ENCODE measurements at regions not wholly inside any gene's neighbourhood (a gene's known extent, or its start where the extent isn't known, plus 50 kb on each side); places are given as distances from the start of the nearest gene placed in this dataset.

DNA sequence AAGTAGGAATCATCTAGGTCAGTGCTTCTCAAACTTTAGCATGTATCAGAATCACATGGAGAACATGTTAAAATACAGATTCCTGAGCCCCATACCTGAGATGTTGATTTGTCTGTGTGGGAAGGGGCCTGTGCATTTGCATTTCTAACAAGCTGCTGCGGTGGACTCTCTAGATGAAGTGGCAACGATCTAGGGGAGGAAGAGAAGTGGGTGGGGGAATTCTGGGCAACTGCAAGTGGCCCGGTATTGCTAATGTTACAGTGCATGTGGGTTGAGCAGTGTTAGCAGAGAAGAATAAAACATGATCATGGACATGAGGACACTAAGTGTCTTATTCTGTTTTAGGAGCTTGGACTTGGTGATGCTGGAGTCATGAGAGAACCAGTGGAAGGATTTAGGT lies 329.0 kb downstream of the OLFM4 start:
- H3K27ac Mint-ChIP-seq, result no peak overlapping the region
- DNase-seq (ENCODE audit: low spot score in 2 of 2) (no peak), ATAC-seq (ENCODE audit: low read depth) (no peak)
- no peaks in the 10 kb centered on the region for H3K4me1 Mint-ChIP-seq
- H3K9me3 Mint-ChIP-seq, result peaks cover 5% of the 10 kb centered on the region
- H3K27me3 Mint-ChIP-seq, result no peaks in the 10 kb centered on the region
- H3K36me3 Mint-ChIP-seq, result no peaks in the 10 kb centered on the region
- H3K4me3 Mint-ChIP-seq, result no peak overlapping the region

DNA sequence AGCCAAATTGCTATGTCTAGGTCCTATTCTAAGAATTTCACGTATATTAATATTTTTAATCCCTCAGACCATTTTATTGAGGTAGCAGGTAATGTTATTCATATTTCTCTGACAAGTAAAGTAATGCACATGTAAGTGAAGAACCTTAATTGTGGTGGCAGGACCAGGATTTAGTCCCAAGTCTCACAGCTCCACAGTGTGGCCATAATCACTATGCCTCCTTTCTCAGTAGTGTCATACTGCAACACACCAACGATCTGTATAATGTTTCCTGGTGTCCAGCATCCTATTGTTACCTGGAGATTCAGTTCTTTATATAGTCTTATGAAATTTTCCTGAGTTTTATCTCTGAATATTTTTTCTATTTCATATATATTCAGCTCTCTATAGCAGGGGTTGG lies 340.3 kb downstream of the OLFM4 start:
- Mint-ChIP-seq H3K36me3 (no peaks in the 10 kb centered on the region), H3K9me3 (peaks cover 4% of the 10 kb centered on the region), H3K4me1 (no peaks in the 10 kb centered on the region), H3K27me3 (no peaks in the 10 kb centered on the region), H3K4me3 (no peak overlapping the region), H3K27ac (no peak overlapping the region)
- DNase-seq (ENCODE audit: low spot score in 2 of 2) (no peak), ATAC-seq (ENCODE audit: low read depth) (no peak)

DNA sequence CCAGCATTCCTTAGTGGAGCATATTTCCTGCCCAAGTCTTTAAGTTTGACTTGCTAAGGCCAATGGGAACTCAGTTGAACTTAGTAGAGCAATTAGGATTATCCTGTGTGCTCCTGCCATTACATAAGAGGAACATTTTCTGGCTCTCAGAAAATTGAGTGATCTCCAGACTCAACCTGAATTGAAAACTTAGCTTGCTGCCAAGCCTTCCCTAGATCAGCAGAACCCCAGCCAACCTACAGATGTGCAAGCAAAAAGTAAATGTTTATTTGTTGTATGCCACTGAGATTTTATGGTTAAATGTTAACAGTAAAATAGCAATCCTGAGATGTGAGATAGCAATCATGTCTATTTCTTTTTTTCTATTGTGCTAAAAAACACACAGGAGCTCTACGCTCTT lies 350.9 kb downstream of the OLFM4 start:
- peaks cover 1% of the 10 kb centered on the region for H3K9me3 Mint-ChIP-seq
- ATAC-seq (ENCODE audit: low read depth), result no peak
- no peaks in the 10 kb centered on the region for H3K4me1 Mint-ChIP-seq
- no peak for DNase-seq (ENCODE audit: low spot score in 2 of 2)
- no peak overlapping the region for H3K27ac Mint-ChIP-seq
- no peak overlapping the region for H3K4me3 Mint-ChIP-seq
- H3K36me3 Mint-ChIP-seq, result no peaks in the 10 kb centered on the region
- H3K27me3 Mint-ChIP-seq, result no peaks in the 10 kb centered on the region

DNA sequence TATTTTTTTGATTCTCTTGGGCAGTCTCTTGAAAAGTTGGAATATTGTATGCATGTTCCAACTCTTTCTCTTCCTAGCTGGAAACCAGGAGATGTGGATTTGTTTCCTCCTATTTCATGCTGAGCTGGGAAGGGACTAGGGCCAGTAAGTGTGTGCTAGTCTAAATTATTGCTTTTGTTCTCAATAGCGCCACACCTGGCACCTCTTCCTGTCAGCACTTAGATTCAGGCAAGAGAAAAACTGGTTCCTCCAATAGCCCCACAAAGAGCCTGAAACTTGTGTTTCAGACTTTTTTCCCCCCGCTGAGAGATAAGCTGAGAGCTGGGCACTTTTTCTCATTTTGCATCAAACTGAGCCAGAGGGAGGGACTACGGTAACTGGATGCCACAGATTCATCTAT lies 353.4 kb downstream of the OLFM4 start:
- ATAC-seq (ENCODE audit: low read depth), result no peak

DNA sequence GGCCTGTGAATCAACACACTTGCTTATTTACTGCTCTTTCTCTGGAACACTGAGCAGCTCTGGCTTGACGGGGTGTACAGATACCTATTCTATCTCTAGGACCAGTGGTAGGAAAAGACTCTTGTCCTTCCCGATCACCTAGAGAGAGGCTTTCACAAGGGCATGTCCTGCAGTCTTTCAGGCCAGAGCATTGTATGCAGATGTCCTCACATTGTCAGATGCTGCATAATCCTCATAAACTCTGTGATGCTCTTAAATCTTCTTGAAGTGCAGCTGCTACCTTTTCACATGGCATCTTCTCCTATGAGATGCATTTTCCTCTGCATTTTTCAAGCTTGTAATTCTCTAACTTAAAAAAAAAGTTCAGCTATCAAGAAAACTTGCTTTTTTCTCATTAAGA lies 369.4 kb downstream of the OLFM4 start:
- H3K4me1 Mint-ChIP-seq, result no peaks in the 10 kb centered on the region
- no peak for ATAC-seq (ENCODE audit: low read depth)
- H3K36me3 Mint-ChIP-seq, result no peaks in the 10 kb centered on the region
- no peaks in the 10 kb centered on the region for H3K27me3 Mint-ChIP-seq
- no peak overlapping the region for H3K27ac Mint-ChIP-seq
- no peak overlapping the region for H3K4me3 Mint-ChIP-seq
- DNase-seq (ENCODE audit: low spot score in 2 of 2), result no peak
- no peaks in the 10 kb centered on the region for H3K9me3 Mint-ChIP-seq

More for the DNA sequence above, 353.4 kb downstream of the OLFM4 start:
- H3K4me1 Mint-ChIP-seq, result no peaks in the 10 kb centered on the region
- no peak overlapping the region for H3K4me3 Mint-ChIP-seq
- no peaks in the 10 kb centered on the region for H3K36me3 Mint-ChIP-seq
- H3K9me3 Mint-ChIP-seq, result peaks cover 1% of the 10 kb centered on the region
- no peak overlapping the region for H3K27ac Mint-ChIP-seq
- no peaks in the 10 kb centered on the region for H3K27me3 Mint-ChIP-seq
- DNase-seq (ENCODE audit: low spot score in 2 of 2), result no peak

DNA sequence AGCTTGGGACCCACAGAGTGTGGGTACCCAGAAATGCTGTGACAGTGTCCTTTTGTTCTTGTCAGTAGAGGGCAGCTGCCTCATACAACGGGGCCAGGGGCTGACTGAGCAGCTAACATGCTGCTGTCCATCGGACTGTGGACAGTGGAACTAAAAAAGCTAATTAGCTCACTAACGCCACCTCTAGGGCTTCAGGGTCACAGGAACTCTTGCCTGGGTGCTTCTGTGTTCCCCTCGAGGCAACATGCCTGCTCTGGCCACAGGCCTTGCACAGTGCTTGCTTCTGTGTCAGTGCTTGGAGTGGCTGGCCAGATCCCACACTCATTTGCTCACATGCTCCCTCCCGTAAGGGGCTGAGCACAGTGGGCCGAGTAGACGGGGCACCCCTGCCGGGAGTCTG lies 377.0 kb downstream of the OLFM4 start:
- Mint-ChIP-seq H3K4me3 (no peak overlapping the region), H3K27ac (no peak overlapping the region), H3K27me3 (no peaks in the 10 kb centered on the region), H3K4me1 (no peaks in the 10 kb centered on the region), H3K36me3 (no peaks in the 10 kb centered on the region), H3K9me3 (no peaks in the 10 kb centered on the region)
- ATAC-seq (ENCODE audit: low read depth), result no peak
- DNase-seq (ENCODE audit: low spot score in 2 of 2), result no peak

DNA sequence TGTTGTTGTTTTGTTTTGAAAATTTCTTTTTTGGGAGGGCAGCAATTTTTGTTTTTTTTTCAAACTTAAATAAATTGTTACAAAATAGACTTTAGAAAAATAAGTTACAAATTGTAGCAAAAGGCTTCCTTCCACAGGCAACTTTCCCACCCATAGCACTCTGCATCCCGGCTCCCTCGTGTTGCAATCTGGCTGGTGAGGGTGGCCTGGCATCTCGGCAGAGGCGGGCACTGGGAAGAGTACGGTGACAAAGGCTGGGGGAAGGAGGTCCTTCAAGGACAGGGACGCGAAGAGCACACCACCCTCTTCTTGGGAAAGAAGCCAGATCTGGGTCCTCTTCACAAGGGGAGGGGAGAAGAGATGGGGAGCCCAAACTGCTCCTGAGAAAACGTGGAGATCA lies 379.7 kb downstream of the OLFM4 start:
- Mint-ChIP-seq H3K4me3 (no peak overlapping the region), H3K36me3 (no peaks in the 10 kb centered on the region), H3K9me3 (no peaks in the 10 kb centered on the region), H3K4me1 (no peaks in the 10 kb centered on the region), H3K27me3 (no peaks in the 10 kb centered on the region), H3K27ac (no peak overlapping the region)
- no peak for ATAC-seq (ENCODE audit: low read depth)
- no peak for DNase-seq (ENCODE audit: low spot score in 2 of 2)

DNA sequence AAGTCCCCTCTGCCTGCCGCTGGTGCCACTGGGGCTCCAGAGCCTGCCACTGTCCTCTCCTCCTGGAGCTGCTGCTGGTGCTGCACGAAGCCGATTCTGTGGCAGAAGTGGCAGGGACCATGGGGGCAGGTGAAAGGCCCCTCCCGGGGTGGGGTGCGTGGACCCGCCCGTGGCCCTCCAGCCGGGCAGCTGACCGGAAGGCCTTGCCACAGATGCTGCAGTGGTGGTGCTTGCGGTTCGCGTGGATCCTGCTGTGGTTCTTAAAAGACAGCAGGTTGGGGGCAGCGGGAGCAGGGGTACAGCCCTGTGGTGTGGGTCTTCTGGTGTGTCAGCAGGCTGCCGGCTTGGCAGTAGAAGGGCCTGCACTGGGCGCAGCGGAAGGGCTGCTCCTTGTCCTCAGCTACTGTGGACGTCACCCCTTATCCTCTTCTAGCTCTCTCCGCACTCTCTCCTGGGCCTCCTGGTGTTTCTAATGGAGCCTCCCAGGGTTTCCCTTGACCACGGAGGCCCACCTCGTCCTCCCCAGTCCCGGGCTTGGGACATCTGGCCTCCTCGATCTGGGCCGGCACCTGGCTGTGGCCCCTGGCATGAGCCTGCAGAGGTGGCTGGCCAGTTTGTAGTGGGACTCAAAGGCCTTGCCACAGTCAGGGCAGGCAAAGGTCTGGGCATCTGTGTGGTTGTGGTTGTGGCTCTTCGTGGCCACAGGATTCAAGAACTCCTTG lies 380.4 kb downstream of the OLFM4 start:
- no peak overlapping the region for H3K27ac Mint-ChIP-seq
- ATAC-seq (ENCODE audit: low read depth) (no peak), DNase-seq (ENCODE audit: low spot score in 2 of 2) (no peak)
- H3K9me3 Mint-ChIP-seq, result no peaks in the 10 kb centered on the region
- H3K27me3 Mint-ChIP-seq, result no peaks in the 10 kb centered on the region
- no peaks in the 10 kb centered on the region for H3K4me1 Mint-ChIP-seq
- H3K4me3 Mint-ChIP-seq, result no peak overlapping the region
- H3K36me3 Mint-ChIP-seq, result no peaks in the 10 kb centered on the region

DNA sequence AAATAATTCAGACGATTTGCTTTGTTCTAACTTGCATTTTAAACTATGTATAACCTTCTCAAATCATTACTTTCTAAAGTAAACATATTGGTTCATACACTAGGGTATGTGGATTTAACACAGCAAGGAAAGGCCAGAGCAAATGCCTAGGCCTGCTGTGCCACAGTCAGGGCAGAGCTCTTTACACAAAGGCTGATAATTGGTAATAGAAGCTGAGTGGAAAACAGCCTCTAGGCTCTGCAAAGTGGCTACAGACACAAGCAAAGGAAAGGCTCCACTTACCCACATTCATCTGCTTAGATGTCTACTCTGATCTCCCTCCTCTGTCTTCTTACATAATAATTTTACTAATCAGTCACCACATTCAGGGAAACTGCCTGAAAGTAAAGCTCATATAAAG lies 382.9 kb downstream of the OLFM4 start:
- Mint-ChIP-seq H3K4me1 (no peaks in the 10 kb centered on the region), H3K27me3 (no peaks in the 10 kb centered on the region), H3K4me3 (no peak overlapping the region), H3K9me3 (no peaks in the 10 kb centered on the region), H3K36me3 (no peaks in the 10 kb centered on the region), H3K27ac (no peak overlapping the region)
- ATAC-seq (ENCODE audit: low read depth) (no peak), DNase-seq (ENCODE audit: low spot score in 2 of 2) (no peak)

DNA sequence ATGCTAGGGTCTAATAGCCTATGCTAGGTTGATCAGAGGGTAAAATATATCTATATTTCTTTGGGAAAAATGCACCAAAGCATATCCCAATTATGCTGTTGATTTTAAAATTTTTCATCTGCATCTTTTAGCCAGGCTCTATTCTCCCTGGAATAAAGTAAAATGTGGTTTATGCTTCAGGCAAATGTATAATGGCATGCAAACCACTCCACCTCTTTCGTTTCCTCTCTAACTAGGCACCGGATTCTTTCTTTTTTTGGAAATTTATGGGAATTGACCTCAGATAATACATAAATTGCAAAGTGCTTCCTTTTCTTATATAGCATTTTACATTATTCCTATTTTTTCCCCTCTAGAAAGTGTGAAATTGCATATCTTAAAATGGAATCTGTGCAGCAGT lies 386.5 kb downstream of the OLFM4 start:
- Mint-ChIP-seq H3K36me3 (no peaks in the 10 kb centered on the region), H3K4me3 (no peak overlapping the region), H3K27ac (no peak overlapping the region), H3K4me1 (no peaks in the 10 kb centered on the region), H3K9me3 (peaks cover 2% of the 10 kb centered on the region), H3K27me3 (no peaks in the 10 kb centered on the region)
- no peak for DNase-seq (ENCODE audit: low spot score in 2 of 2)
- ATAC-seq (ENCODE audit: low read depth), result no peak

DNA sequence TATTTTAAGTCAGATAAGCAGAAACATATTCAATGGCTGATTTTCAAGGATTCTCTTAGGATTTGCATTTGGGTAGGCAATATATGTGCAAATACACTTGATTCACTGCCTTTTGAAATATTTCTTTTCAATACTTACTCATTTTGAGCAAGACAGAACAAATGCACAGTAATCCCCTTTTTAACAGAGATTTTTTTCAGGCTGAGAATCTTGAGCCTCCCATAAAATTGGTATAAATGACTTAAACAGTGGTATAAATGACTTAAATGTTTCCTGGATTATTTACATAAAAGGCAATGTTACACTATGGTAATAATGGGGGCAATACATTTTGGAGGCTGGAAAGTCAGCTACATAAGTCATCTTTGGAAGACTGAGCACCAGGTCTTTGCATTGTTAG lies 389.0 kb downstream of the OLFM4 start:
- peaks cover 2% of the 10 kb centered on the region for H3K9me3 Mint-ChIP-seq
- DNase-seq (ENCODE audit: low spot score in 2 of 2) (no peak), ATAC-seq (ENCODE audit: low read depth) (no peak)
- H3K27me3 Mint-ChIP-seq, result no peaks in the 10 kb centered on the region
- no peaks in the 10 kb centered on the region for H3K4me1 Mint-ChIP-seq
- H3K36me3 Mint-ChIP-seq, result no peaks in the 10 kb centered on the region
- H3K4me3 Mint-ChIP-seq, result no peak overlapping the region
- no peak overlapping the region for H3K27ac Mint-ChIP-seq

DNA sequence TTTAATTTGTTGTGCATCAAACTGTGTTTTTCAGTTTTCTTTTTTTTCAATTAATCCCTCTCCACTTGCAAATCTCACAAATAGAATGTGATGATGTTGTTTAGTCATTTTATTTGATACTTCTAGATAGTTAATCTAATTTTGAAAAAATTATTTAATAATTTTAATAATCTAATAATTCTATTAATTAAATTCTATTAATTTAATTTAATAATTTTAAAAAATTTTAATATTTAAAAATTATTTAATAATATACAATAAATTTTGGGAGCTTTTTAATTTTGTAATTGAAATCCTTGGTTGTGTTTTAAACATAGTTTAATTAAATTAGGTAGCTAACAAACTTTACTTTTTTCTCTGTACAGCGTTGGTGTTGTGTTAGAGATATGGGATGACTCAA lies 393.8 kb downstream of the OLFM4 start:
- ATAC-seq (ENCODE audit: low read depth) (no peak), DNase-seq (ENCODE audit: low spot score in 2 of 2) (no peak)
- peaks cover 2% of the 10 kb centered on the region for H3K9me3 Mint-ChIP-seq
- H3K36me3 Mint-ChIP-seq, result no peaks in the 10 kb centered on the region
- H3K4me1 Mint-ChIP-seq, result no peaks in the 10 kb centered on the region
- H3K27ac Mint-ChIP-seq, result no peak overlapping the region
- H3K4me3 Mint-ChIP-seq, result no peak overlapping the region
- H3K27me3 Mint-ChIP-seq, result no peaks in the 10 kb centered on the region

DNA sequence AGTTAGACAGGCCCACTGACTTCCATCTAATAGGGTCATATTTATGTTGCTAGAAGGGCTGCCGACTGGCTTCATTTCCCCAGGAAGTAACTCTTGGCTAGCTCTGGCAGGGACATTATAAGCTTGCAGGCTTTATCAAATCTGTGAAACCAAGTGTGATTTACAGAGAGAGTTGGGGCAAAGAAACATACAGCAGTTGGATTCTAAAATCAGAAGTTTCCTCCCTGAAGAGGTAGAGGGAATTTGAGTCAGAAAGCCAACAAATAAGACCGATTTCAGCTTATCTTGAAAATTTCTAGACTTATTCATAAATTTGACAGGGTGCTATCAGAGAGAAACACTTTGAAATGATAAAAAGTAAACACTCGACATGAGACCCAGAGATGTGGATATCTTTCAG lies 407.8 kb downstream of the OLFM4 start:
- Mint-ChIP-seq H3K36me3 (no peaks in the 10 kb centered on the region), H3K9me3 (no peaks in the 10 kb centered on the region), H3K27ac (no peak overlapping the region), H3K4me3 (no peak overlapping the region), H3K27me3 (no peaks in the 10 kb centered on the region), H3K4me1 (no peaks in the 10 kb centered on the region)
- DNase-seq (ENCODE audit: low spot score in 2 of 2) (no peak), ATAC-seq (ENCODE audit: low read depth) (no peak)

DNA sequence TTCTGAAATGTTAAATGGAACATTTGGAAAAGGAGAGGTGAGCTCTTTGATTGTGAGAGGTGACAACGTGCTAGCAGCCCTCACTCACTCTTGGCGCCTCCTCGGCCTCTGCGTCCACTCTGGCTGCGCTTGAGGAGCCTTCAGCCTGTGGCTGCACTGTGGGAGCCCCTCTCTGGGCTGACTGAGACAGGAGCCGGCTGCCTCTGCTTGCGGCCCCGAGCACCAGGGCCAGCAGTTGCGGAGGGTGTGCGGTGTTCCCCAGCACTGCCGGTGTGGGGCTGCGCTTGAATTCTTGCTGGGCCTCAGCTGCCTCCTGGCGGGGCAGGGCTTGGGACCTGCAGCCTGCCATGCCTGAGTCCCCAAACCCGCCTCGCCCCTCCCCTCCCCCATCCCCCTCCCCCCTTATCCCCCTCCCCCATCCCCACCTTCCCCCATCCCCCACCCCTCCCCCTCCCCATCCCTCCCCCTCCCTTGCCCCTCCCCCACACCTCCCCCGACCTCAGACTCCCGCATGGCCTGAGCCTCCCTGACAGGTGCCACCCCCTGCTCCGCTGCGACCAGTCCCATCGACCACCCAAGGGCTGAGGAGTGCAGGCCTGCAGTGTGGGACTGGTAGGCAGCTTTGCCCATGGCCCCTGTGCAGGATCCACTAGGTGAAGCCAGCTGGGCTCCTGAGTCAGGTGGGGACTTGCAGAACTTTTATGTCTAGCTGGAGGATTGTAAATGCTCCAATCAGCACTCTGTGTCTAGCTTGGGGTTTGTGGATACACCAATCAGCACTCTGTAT lies 411.0 kb downstream of the OLFM4 start:
- Mint-ChIP-seq H3K4me3 (no peak overlapping the region), H3K9me3 (no peaks in the 10 kb centered on the region), H3K36me3 (no peaks in the 10 kb centered on the region), H3K27me3 (no peaks in the 10 kb centered on the region), H3K27ac (no peak overlapping the region), H3K4me1 (no peaks in the 10 kb centered on the region)
- DNase-seq (ENCODE audit: low spot score in 2 of 2) (no peak), ATAC-seq (ENCODE audit: low read depth) (no peak)

DNA sequence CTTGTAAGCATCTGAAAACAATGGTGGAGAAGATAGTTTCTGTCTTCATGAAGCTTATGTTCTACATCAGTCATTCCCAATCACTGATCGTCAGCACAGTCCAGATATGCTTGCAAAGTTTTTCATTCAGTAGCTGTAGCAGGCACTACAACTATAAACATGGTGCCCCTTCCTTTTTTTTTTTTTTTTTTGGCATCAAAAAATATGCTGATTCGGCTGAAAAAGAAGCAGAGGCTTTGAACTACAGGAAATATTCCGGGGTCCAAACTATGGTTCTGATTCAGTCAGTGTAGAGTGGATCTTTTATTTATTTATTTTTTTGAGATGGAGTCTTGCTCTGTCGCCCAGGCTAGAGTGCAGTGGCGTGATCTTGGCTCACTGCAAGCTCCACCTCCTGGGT lies 414.4 kb downstream of the OLFM4 start:
- no peak overlapping the region for H3K27ac Mint-ChIP-seq
- DNase-seq (ENCODE audit: low spot score in 2 of 2) (no peak), ATAC-seq (ENCODE audit: low read depth) (no peak)
- no peaks in the 10 kb centered on the region for H3K4me1 Mint-ChIP-seq
- H3K36me3 Mint-ChIP-seq, result no peaks in the 10 kb centered on the region
- H3K4me3 Mint-ChIP-seq, result no peak overlapping the region
- no peaks in the 10 kb centered on the region for H3K9me3 Mint-ChIP-seq
- H3K27me3 Mint-ChIP-seq, result no peaks in the 10 kb centered on the region

Data from memory B cell (primary cell).